CD14-positive monocyte (primary cell): ENCODE measurements at regions not wholly inside any gene's neighbourhood (a gene's known extent, or its start where the extent isn't known, plus 50 kb on each side); places are given as distances from the start of the nearest gene placed in this dataset.

Source experiments
- DNase-seq, 3 donors: peaks; one replicate each; pipeline ENCODE4 v3.0.0-alpha.2; 2011 to 2022
- H2AFZ ChIP-seq: 2 replicates; pipeline ENCODE4 v1.6.0; 2012; ENCODE audit warnings: mild to moderate bottlenecking, low read depth, low read length, inconsistent platforms; ENCODE audit not compliant: insufficient read depth, poor library complexity, severe bottlenecking
- H3K27ac ChIP-seq, 2 donors: 1 replicate in 1 of 2; 2 replicates in 1 of 2; pipeline ENCODE4 v1.5.1; 2012 to 2013; ENCODE audit warnings: low read length in 2 of 2, control low read depth in 1 of 2, inconsistent platforms in 1 of 2, low read depth in 1 of 2, mild to moderate bottlenecking in 1 of 2
- H3K27me3 ChIP-seq, 2 donors: one replicate each; pipeline versions ENCODE4 v1.6.0 to v1.6.1; 2011 to 2013; ENCODE audit warnings: low read length in 2 of 2; ENCODE audit not compliant: control insufficient read depth in 2 of 2, insufficient read depth in 2 of 2
- H3K36me3 ChIP-seq, 2 donors: replicated peaks in 1 of 2; 1 replicate in 1 of 2; 2 replicates in 1 of 2; pipeline versions ENCODE4 v1.5.1 to v1.6.1; 2012 to 2013; ENCODE audit warnings: low read length in 2 of 2, control low read depth in 1 of 2, inconsistent platforms in 1 of 2, mild to moderate bottlenecking in 1 of 2; ENCODE audit not compliant: insufficient read depth in 2 of 2, control insufficient read depth in 1 of 2
- H3K4me1 ChIP-seq, 2 donors: 1 replicate in 1 of 2; 2 replicates in 1 of 2; pipeline versions ENCODE4 v1.5.1 to v1.6.1; 2012 to 2013; ENCODE audit warnings: low read length in 2 of 2, control low read depth in 1 of 2, inconsistent platforms in 1 of 2, mild to moderate bottlenecking in 1 of 2, moderate library complexity in 1 of 2; ENCODE audit not compliant: insufficient read depth in 2 of 2, control insufficient read depth in 1 of 2
- H3K4me2 ChIP-seq: replicated peaks from 2 replicates; pipeline ENCODE3; 2012; ENCODE audit warnings: low read length, moderate library complexity, mild to moderate bottlenecking; ENCODE audit not compliant: poor library complexity, severe bottlenecking; ENCODE audit errors: extremely low read depth
- H3K4me3 ChIP-seq, 3 experiments: fragments of 200-600 bp in 1 of 3; sonication (generic) in 1 of 3; replicated peaks in 1 of 3; 1 replicate in 2 of 3; 2 replicates in 1 of 3; pipeline ENCODE4 v1.5.1; 2011 to 2013; ENCODE audit warnings: low read length in 3 of 3, mild to moderate bottlenecking in 3 of 3, control low read depth in 2 of 3, low read depth in 2 of 3, inconsistent platforms in 1 of 3, moderate library complexity in 1 of 3
- H3K79me2 ChIP-seq: 2 replicates; pipeline ENCODE4 v1.6.0; 2012; ENCODE audit warnings: mild to moderate bottlenecking, control low read depth, inconsistent platforms, low read length, moderate library complexity; ENCODE audit not compliant: insufficient read depth
- H3K9ac ChIP-seq: 2 replicates; pipeline ENCODE4 v1.6.0; 2017; ENCODE audit warnings: low read length, mild to moderate bottlenecking; ENCODE audit not compliant: insufficient read depth, poor library complexity, severe bottlenecking
- H3K9me3 ChIP-seq, 2 donors: replicated peaks in 1 of 2; 1 replicate in 1 of 2; 2 replicates in 1 of 2; pipeline versions ENCODE4 v1.5.1 to v1.6.1; 2012 to 2013; ENCODE audit warnings: low read length in 2 of 2, control low read depth in 1 of 2; ENCODE audit not compliant: control insufficient read depth in 1 of 2, insufficient read depth in 1 of 2
- H4K20me1 ChIP-seq: 2 replicates; pipeline ENCODE4 v1.6.0; 2012; ENCODE audit warnings: mild to moderate bottlenecking, low read length, control low read depth, moderate library complexity; ENCODE audit not compliant: insufficient read depth
- H3K27ac Mint-ChIP-seq, 7 donors: one replicate each; pipeline ENCODE4 v1.8.0; 2020; ENCODE audit warnings: mild to moderate bottlenecking in 7 of 7, mixed read lengths in 7 of 7, moderate library complexity in 6 of 7, inconsistent platforms in 2 of 7
- H3K27me3 Mint-ChIP-seq, 3 donors: one replicate each; pipeline ENCODE4 v1.8.0; 2021 to 2022; ENCODE audit warnings: low read depth in 3 of 3, mild to moderate bottlenecking in 3 of 3, mixed read lengths in 3 of 3, moderate library complexity in 3 of 3, inconsistent platforms in 1 of 3
- H3K36me3 Mint-ChIP-seq, 2 donors: one replicate each; pipeline ENCODE4 v1.8.0; 2020; ENCODE audit warnings: mixed read lengths in 2 of 2, inconsistent platforms in 1 of 2, mild to moderate bottlenecking in 1 of 2
- H3K4me1 Mint-ChIP-seq: one replicate; pipeline ENCODE4 v1.8.0; 2020; ENCODE audit warnings: mild to moderate bottlenecking, mixed read lengths
- H3K4me3 Mint-ChIP-seq, 2 donors: one replicate each; pipeline ENCODE4 v1.8.0; 2020; ENCODE audit warnings: mild to moderate bottlenecking in 2 of 2, mixed read lengths in 2 of 2, moderate library complexity in 1 of 2
- H3K9me3 Mint-ChIP-seq, 7 donors: one replicate each; pipeline ENCODE4 v1.8.0; 2020 to 2022; ENCODE audit warnings: mixed read lengths in 7 of 7, mild to moderate bottlenecking in 6 of 7, moderate library complexity in 6 of 7, inconsistent platforms in 2 of 7
- WGBS: methylation state at CpG from one replicate; pipeline ENCODE4 v1.1.5; 2013; ENCODE audit warnings: missing lambda C conversion rate; ENCODE audit not compliant: insufficient coverage; 5-methylcytosine and 5-hydroxymethylcytosine counted together
- intact Hi-C, 2 donors: fragments of 100-400 bp; cut with micrococcal nuclease; formaldehyde crosslinking; loops; one replicate each; pipeline versions ENCODE4 v1.15.0 to v1.15.1; 2023
- TF ChIP-seq, protein P1 (sequence below): fragments of 200-600 bp; IDR thresholded peaks from one replicate; pipeline ENCODE4 v1.8.0; 2022; ENCODE audit warnings: antibody characterized with exemption, mild to moderate bottlenecking

DNA sequence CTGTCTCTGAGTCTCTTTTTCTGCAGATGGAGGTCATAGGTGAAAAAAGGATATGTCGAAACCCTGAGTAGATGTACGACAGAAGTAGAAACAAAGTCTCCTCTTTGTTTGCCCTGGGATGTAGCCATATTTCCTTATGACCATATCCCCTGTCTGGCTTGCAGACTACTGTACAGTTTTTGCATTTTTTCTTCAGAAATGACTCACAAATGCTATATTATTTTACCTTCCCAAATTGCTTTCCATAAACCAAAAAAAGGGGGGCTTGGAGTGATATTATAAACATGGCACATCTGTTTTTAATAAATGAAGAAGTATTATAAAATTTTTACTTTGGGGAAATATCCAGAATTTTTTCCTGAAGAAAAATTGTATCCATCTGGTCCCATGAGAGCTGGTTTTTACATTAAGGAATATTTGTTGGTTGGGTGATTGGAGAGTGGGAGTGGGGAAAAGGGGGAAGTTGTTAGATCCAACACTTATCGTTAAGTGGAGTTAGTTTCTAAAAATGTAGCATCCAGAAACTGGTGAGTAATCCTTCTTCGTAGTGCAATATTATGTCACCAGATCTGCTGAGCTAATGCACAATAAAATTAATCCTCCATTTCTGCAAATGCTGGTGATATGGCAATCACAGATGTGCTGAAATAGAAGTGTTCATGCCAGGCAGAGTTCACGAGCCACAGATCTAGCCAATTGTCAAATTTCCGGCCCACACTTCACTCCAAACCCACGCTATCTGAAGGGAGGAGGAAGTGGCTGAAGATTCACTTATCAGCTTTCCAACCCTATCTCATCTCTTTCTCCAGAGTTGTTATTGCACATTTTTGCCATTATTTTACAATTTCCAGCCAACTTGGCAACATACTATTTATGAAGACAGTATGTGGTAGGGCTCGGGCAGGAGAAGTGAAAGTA, 313.6 kb upstream of the ATP11B start:
- H3K27me3 Mint-ChIP-seq = no peaks in the 10 kb centered on the region
- Histone ChIP-seq H3K4me2 (no peak overlapping the region), H3K79me2 (no peaks in the 10 kb centered on the region), H3K9ac (no peak overlapping the region), H3K4me1 (no peaks in the 10 kb centered on the region), H3K27me3 (no peaks in the 10 kb centered on the region), H2AFZ (no peak overlapping the region), H3K27ac (no peak overlapping the region), H3K36me3 (no peaks in the 10 kb centered on the region), H3K9me3 (no peaks in the 10 kb centered on the region), H4K20me1 (no peaks in the 10 kb centered on the region), H3K4me3 (no peak overlapping the region)
- no peak overlapping the region for H3K4me3 Mint-ChIP-seq
- no peak overlapping the region for H3K27ac Mint-ChIP-seq
- DNase-seq = no peak
- TF ChIP-seq, protein P1, sequence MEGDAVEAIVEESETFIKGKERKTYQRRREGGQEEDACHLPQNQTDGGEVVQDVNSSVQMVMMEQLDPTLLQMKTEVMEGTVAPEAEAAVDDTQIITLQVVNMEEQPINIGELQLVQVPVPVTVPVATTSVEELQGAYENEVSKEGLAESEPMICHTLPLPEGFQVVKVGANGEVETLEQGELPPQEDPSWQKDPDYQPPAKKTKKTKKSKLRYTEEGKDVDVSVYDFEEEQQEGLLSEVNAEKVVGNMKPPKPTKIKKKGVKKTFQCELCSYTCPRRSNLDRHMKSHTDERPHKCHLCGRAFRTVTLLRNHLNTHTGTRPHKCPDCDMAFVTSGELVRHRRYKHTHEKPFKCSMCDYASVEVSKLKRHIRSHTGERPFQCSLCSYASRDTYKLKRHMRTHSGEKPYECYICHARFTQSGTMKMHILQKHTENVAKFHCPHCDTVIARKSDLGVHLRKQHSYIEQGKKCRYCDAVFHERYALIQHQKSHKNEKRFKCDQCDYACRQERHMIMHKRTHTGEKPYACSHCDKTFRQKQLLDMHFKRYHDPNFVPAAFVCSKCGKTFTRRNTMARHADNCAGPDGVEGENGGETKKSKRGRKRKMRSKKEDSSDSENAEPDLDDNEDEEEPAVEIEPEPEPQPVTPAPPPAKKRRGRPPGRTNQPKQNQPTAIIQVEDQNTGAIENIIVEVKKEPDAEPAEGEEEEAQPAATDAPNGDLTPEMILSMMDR = no peak
- H3K4me1 Mint-ChIP-seq = no peaks in the 10 kb centered on the region
- no peaks in the 10 kb centered on the region for H3K36me3 Mint-ChIP-seq
- intact Hi-C loops = no loop called here
- H3K9me3 Mint-ChIP-seq = peaks cover 0 to 5% (median 0%) of the 10 kb centered on the region in 7 donors
- WGBS = no CpG with 5 or more reads among the region's 8 CpGs

DNA sequence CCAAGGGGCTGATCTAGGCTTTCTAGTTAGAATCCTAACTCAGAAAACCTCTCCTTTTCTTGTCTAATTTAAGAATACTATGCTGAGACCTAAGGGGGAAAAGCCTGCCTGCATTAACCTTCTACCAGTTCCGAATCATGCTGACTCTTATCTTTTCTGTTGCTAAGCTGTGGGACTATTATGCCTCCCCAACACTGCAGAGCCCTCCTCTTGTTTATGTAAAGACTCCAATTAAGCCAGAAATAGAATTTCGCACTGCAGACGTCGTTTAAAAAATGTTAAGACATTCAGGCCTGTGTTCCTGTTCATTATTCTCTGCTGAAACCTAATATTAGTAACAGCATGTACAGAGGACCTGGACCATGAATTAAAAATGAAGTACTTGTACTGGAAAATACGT, 310.6 kb upstream of the ATP11B start:
- no peak overlapping the region for H3K4me3 Mint-ChIP-seq
- WGBS = no CpG with 5 or more reads among the region's 5 CpGs

More for the DNA sequence above, 310.6 kb upstream of the ATP11B start:
- TF ChIP-seq, protein P1 = no peak
- no peak for DNase-seq
- Mint-ChIP-seq H3K27ac (no peak overlapping the region), H3K4me1 (no peaks in the 10 kb centered on the region), H3K27me3 (peaks cover 0 to 2% (median 0%) of the 10 kb centered on the region in 3 donors), H3K9me3 (peaks cover 0 to 3% (median 0%) of the 10 kb centered on the region in 7 donors), H3K36me3 (no peaks in the 10 kb centered on the region)
- Histone ChIP-seq H3K9ac (no peak overlapping the region), H2AFZ (no peak overlapping the region), H3K4me1 (no peaks in the 10 kb centered on the region), H3K4me2 (no peak overlapping the region), H3K9me3 (no peaks in the 10 kb centered on the region), H3K27me3 (no peaks in the 10 kb centered on the region), H3K36me3 (no peaks in the 10 kb centered on the region), H3K27ac (no peak overlapping the region), H3K4me3 (no peak overlapping the region), H3K79me2 (no peaks in the 10 kb centered on the region), H4K20me1 (no peaks in the 10 kb centered on the region)
- intact Hi-C loops = no loop called here
